Nephron progenitor cell (in vitro differentiated cells): ENCODE measurements at regions not wholly inside any gene's neighbourhood (a gene's known extent, or its start where the extent isn't known, plus 50 kb on each side); places are given as distances from the start of the nearest gene placed in this dataset.
A peak's percentile ranks its signal among the peaks of the same experiment; 100 is the strongest.

Experiments used
- DNase-seq: peaks from one replicate; pipeline ENCODE4 v3.0.0; 2021
- H3K27ac Mint-ChIP-seq: 2 replicates; pipeline ENCODE4 v1.8.0; 2021; ENCODE audit warnings: mild to moderate bottlenecking, moderate library complexity, mixed read lengths
- H3K27me3 Mint-ChIP-seq: 2 replicates; pipeline ENCODE4 v1.8.0; 2021; ENCODE audit warnings: mild to moderate bottlenecking, low read depth, mixed read lengths; ENCODE audit not compliant: poor library complexity
- H3K36me3 Mint-ChIP-seq: 2 replicates; pipeline ENCODE4 v1.8.0; 2021; ENCODE audit warnings: low read depth, mixed read lengths
- H3K4me1 Mint-ChIP-seq: 2 replicates; pipeline ENCODE4 v1.8.0; 2021; ENCODE audit warnings: mixed read lengths
- H3K4me3 Mint-ChIP-seq: 2 replicates; pipeline ENCODE4 v1.8.0; 2021; ENCODE audit warnings: mild to moderate bottlenecking, moderate library complexity, mixed read lengths
- H3K9me3 Mint-ChIP-seq: 2 replicates; pipeline ENCODE4 v1.8.0; 2021; ENCODE audit warnings: mild to moderate bottlenecking, moderate library complexity, mixed read lengths
- CTCF ChIP-seq: fragments of 200-600 bp; sonication (generic); IDR thresholded peaks from 2 replicates; pipeline ENCODE4 v1.5.0; 2021; ENCODE audit warnings: antibody characterized with exemption

- no peak for DNase-seq
- Mint-ChIP-seq H3K9me3 (no peaks in the 10 kb centered on the region), H3K27ac (peak overlapping the region; percentile 2), H3K27me3 (no peaks in the 10 kb centered on the region), H3K4me3 (no peak overlapping the region), H3K4me1 (no peaks in the 10 kb centered on the region), H3K36me3 (no peaks in the 10 kb centered on the region)
- no peak for TF ChIP-seq CTCF
Measured at GRCh38 chr11:88420165-88420791, 82.7 kb upstream of the CTSC start.

- no peak for DNase-seq
- Mint-ChIP-seq H3K4me1 (peaks cover 6% of the 10 kb centered on the region), H3K4me3 (no peak overlapping the region), H3K27ac (no peak overlapping the region), H3K27me3 (peaks cover 4% of the 10 kb centered on the region), H3K36me3 (no peaks in the 10 kb centered on the region), H3K9me3 (no peaks in the 10 kb centered on the region)
- no peak for TF ChIP-seq CTCF
Measured at GRCh38 chr11:88418508-88418907, 81.0 kb upstream of the CTSC start.

- no peak overlapping the region for H3K27ac Mint-ChIP-seq
- H3K4me3 Mint-ChIP-seq: no peak overlapping the region
- TF ChIP-seq CTCF: no peak
- H3K9me3 Mint-ChIP-seq: no peaks in the 10 kb centered on the region
- no peaks in the 10 kb centered on the region for H3K36me3 Mint-ChIP-seq
- peaks cover 7% of the 10 kb centered on the region for H3K27me3 Mint-ChIP-seq
- no peak for DNase-seq
- peaks cover 6% of the 10 kb centered on the region for H3K4me1 Mint-ChIP-seq
Measured at GRCh38 chr11:88415495-88415894, 78.0 kb upstream of the CTSC start.

GRCh38 chr11:88414981-88415413 lies 77.5 kb upstream of the CTSC start:
- Mint-ChIP-seq H3K27me3 (peaks cover 10% of the 10 kb centered on the region), H3K4me3 (no peak overlapping the region), H3K27ac (peak overlapping the region; percentile 9), H3K36me3 (no peaks in the 10 kb centered on the region), H3K9me3 (no peaks in the 10 kb centered on the region), H3K4me1 (peaks cover 6% of the 10 kb centered on the region)
- DNase-seq: no peak
- TF ChIP-seq CTCF: no peak

- Mint-ChIP-seq H3K4me1 (peaks cover 6% of the 10 kb centered on the region), H3K36me3 (no peaks in the 10 kb centered on the region), H3K9me3 (no peaks in the 10 kb centered on the region), H3K27me3 (peaks cover 10% of the 10 kb centered on the region), H3K27ac (no peak overlapping the region), H3K4me3 (no peak overlapping the region)
- no peak for TF ChIP-seq CTCF
- no peak for DNase-seq
Measured at GRCh38 chr11:88414385-88414861, 76.9 kb upstream of the CTSC start.

GRCh38 chr11:88411265-88411664 lies 73.7 kb upstream of the CTSC start:
- Mint-ChIP-seq H3K36me3 (no peaks in the 10 kb centered on the region), H3K9me3 (no peaks in the 10 kb centered on the region), H3K4me1 (peaks cover 6% of the 10 kb centered on the region), H3K27ac (no peak overlapping the region), H3K4me3 (no peak overlapping the region), H3K27me3 (peaks cover 10% of the 10 kb centered on the region)
- DNase-seq: no peak
- no peak for TF ChIP-seq CTCF
